Mammary epithelial cell (primary cell): ENCODE measurements at regions not wholly inside any gene's neighbourhood (a gene's known extent, or its start where the extent isn't known, plus 50 kb on each side); places are given as distances from the start of the nearest gene placed in this dataset.

Source experiments
- EZH2 ChIP-seq: IDR thresholded peaks from 2 replicates; pipeline ENCODE4 v1.6.1; 2012; ENCODE audit warnings: low read length, inconsistent platforms, borderline replicate concordance
- TF ChIP-seq, protein P1 (sequence below), 2 donors: IDR thresholded peaks in 1 of 2; conservative IDR thresholded peaks in 1 of 2; 2 replicates each; pipeline ENCODE4 v1.5.1; 2011 to 2012; ENCODE audit warnings: inconsistent platforms in 2 of 2, low read length in 2 of 2, mild to moderate bottlenecking in 2 of 2, control low read depth in 1 of 2, low read depth in 1 of 2; ENCODE audit not compliant: insufficient read depth in 1 of 2; ENCODE audit errors: extremely low read depth in 1 of 2

DNA sequence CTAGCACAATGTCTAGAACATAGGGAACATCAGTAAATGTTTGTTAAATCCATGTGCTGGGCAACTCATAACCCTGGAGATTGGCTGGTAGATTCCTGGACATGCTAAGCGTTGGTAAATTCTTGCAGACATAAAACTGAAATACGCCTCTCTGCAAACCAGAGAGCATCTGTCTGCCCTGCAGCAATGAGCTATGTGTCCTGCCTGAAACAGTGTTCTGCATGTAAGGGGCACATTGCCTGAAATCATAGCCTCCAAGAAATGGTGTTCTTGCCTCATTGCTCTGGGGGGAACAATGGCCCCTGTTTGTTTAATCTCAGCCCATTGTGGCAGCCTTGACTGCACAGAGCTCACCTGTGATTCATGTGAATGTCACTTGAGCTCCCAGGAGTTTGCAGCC, 113.5 kb upstream of the CCL2 start:
- TF ChIP-seq, protein P1, sequence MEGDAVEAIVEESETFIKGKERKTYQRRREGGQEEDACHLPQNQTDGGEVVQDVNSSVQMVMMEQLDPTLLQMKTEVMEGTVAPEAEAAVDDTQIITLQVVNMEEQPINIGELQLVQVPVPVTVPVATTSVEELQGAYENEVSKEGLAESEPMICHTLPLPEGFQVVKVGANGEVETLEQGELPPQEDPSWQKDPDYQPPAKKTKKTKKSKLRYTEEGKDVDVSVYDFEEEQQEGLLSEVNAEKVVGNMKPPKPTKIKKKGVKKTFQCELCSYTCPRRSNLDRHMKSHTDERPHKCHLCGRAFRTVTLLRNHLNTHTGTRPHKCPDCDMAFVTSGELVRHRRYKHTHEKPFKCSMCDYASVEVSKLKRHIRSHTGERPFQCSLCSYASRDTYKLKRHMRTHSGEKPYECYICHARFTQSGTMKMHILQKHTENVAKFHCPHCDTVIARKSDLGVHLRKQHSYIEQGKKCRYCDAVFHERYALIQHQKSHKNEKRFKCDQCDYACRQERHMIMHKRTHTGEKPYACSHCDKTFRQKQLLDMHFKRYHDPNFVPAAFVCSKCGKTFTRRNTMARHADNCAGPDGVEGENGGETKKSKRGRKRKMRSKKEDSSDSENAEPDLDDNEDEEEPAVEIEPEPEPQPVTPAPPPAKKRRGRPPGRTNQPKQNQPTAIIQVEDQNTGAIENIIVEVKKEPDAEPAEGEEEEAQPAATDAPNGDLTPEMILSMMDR (conservative IDR thresholded peaks at IDR 0.05 in 1 of 2, IDR thresholded peaks at IDR 0.05 in 1 of 2; ENCODE audit: extremely low read depth in 1 of 2, insufficient read depth in 1 of 2, low read depth in 1 of 2, low read length in 2 of 2) = no peak
- TF ChIP-seq EZH2 = no peak
